ENCODE measurements at regions not wholly inside any gene's neighbourhood (a gene's known extent, or its start where the extent isn't known, plus 50 kb on each side); places are given as distances from the start of the nearest gene placed in this dataset.

- ChIA-PET RAD21 (ENCODE audit: unreplicated experiment) (no interaction called here), POLR2A (no interaction called here), SMC1A (ENCODE audit: uncharacterized antibody, unreplicated experiment) (interaction anchor here (1.5 kb wide), 1 partner anchor 10 kb away, joined by 4 read pairs; no protein-coding TSS in a partner anchor), CTCF (interaction anchor here (0.5 kb wide), 1 partner anchor 501 kb away, joined by 3 read pairs; no protein-coding TSS in a partner anchor)
- no peak overlapping the region for H2AFZ ChIP-seq (ENCODE audit: control insufficient read depth, low read depth, low read length)
- H3K9me3 ChIP-seq (replicated peaks; ENCODE audit: control insufficient read depth, insufficient read depth, low read length): no peaks in the 10 kb centered on the region; the same call in 2 of the 3 replicates
- H3K4me1 ChIP-seq (ENCODE audit: control insufficient read depth, insufficient read depth, low read length): no peaks in the 10 kb centered on the region
- DNase-seq (ENCODE audit: low read depth, low spot score): no peak
- H3K27ac ChIP-seq (ENCODE audit: control insufficient read depth, insufficient read depth): no peak overlapping the region
- no peak overlapping the region for H3K9ac ChIP-seq (ENCODE audit: control insufficient read depth, insufficient read depth, low read length)
- H3K4me2 ChIP-seq (ENCODE audit: control insufficient read depth, insufficient read depth): no peak overlapping the region
- TF ChIP-seq NKRF (conservative IDR thresholded peaks at IDR 0.05): no peak
- TF ChIP-seq EED (IDR thresholded peaks at IDR 0.05; ENCODE audit: low read depth): no peak
- no peak for TF ChIP-seq BCLAF1 (IDR thresholded peaks at IDR 0.05)
- TF ChIP-seq CUX1 (IDR thresholded peaks at IDR 0.05; ENCODE audit: insufficient replicate concordance, low read depth, low read length): no peak
- no peak for TF ChIP-seq IKZF1 (conservative IDR thresholded peaks at IDR 0.05)
- no peak for TF ChIP-seq PBX3 (IDR thresholded peaks at IDR 0.05; ENCODE audit: insufficient replicate concordance, low read depth, low read length)
- no peak overlapping the region for H3K4me3 ChIP-seq
- no peaks in the 10 kb centered on the region for H3K79me2 ChIP-seq (ENCODE audit: control insufficient read depth, insufficient read depth, low read length)
- no peaks in the 10 kb centered on the region for H3K36me3 ChIP-seq (ENCODE audit: control insufficient read depth in 2 of 2, insufficient read depth in 2 of 2, low read length in 1 of 2)
- no peaks in the 10 kb centered on the region for H4K20me1 ChIP-seq (ENCODE audit: control insufficient read depth, insufficient read depth)
- WGBS (ENCODE audit: insufficient coverage, insufficient replicate concordance, low lambda C conversion rate, missing lambda C conversion rate): 15% methylated on average over 6 of the region's 6 CpGs
- FAIRE-seq: no peak
- in situ Hi-C loops (cut with MboI): no loop called here
- BruUV-seq (replicated peaks): no TSS peak
- ATAC-seq: no peak
- no peaks in the 10 kb centered on the region for H3K27me3 ChIP-seq (replicated peaks in 1 of 2; ENCODE audit: control insufficient read depth in 2 of 2, insufficient read depth in 2 of 2, low read length in 1 of 2)
- intact Hi-C loops (cut with micrococcal nuclease; ENCODE audit: unreplicated experiment): no loop called here
Observed at GRCh38 chr17:12290207-12290606, 269.5 kb downstream of the MAP2K4 start.

Measured in GM12878 (cell line).